ENCODE measurements at regions not wholly inside any gene's neighbourhood (a gene's known extent, or its start where the extent isn't known, plus 50 kb on each side); places are given as distances from the start of the nearest gene placed in this dataset.

DNA sequence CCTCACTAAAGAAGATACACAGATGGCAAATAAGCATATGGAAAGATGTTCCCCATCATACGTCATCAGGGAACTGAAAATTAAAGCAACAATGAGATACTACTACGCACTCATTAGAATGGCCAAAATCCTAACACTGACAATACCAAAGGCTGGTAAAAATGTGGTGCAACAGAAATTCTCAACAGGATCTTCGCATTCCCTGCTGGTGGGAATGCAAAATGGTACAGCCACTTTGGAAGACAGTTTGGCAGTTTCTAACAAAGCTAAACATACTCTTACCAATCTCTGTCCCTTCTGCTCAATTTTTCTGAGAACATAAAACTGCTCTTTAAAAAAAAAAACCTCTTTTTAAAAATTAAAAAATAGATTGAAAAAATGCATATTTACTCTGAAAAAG, 300.2 kb downstream of the FBXW7 start:
- TF ChIP-seq EZH2 (IDR thresholded peaks at IDR 0.05) (no peak), CEBPB (IDR thresholded peaks at IDR 0.05; ENCODE audit: low read depth) (no peak), POLR2AphosphoS5 (IDR thresholded peaks at IDR 0.05; ENCODE audit: low read depth, low read length) (no peak), SIN3A (IDR thresholded peaks at IDR 0.05; ENCODE audit: low read depth) (no peak), EZH2phosphoT487 (IDR thresholded peaks at IDR 0.05; ENCODE audit: borderline replicate concordance) (no peak), POLR2A (IDR thresholded peaks at IDR 0.05; ENCODE audit: borderline replicate concordance, extremely low read depth, insufficient read depth, insufficient read length) (no peak)
- TF ChIP-seq, protein P1, sequence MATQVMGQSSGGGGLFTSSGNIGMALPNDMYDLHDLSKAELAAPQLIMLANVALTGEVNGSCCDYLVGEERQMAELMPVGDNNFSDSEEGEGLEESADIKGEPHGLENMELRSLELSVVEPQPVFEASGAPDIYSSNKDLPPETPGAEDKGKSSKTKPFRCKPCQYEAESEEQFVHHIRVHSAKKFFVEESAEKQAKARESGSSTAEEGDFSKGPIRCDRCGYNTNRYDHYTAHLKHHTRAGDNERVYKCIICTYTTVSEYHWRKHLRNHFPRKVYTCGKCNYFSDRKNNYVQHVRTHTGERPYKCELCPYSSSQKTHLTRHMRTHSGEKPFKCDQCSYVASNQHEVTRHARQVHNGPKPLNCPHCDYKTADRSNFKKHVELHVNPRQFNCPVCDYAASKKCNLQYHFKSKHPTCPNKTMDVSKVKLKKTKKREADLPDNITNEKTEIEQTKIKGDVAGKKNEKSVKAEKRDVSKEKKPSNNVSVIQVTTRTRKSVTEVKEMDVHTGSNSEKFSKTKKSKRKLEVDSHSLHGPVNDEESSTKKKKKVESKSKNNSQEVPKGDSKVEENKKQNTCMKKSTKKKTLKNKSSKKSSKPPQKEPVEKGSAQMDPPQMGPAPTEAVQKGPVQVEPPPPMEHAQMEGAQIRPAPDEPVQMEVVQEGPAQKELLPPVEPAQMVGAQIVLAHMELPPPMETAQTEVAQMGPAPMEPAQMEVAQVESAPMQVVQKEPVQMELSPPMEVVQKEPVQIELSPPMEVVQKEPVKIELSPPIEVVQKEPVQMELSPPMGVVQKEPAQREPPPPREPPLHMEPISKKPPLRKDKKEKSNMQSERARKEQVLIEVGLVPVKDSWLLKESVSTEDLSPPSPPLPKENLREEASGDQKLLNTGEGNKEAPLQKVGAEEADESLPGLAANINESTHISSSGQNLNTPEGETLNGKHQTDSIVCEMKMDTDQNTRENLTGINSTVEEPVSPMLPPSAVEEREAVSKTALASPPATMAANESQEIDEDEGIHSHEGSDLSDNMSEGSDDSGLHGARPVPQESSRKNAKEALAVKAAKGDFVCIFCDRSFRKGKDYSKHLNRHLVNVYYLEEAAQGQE (IDR thresholded peaks at IDR 0.05; ENCODE audit: low read depth), result no peak
- TF ChIP-seq, protein P2, sequence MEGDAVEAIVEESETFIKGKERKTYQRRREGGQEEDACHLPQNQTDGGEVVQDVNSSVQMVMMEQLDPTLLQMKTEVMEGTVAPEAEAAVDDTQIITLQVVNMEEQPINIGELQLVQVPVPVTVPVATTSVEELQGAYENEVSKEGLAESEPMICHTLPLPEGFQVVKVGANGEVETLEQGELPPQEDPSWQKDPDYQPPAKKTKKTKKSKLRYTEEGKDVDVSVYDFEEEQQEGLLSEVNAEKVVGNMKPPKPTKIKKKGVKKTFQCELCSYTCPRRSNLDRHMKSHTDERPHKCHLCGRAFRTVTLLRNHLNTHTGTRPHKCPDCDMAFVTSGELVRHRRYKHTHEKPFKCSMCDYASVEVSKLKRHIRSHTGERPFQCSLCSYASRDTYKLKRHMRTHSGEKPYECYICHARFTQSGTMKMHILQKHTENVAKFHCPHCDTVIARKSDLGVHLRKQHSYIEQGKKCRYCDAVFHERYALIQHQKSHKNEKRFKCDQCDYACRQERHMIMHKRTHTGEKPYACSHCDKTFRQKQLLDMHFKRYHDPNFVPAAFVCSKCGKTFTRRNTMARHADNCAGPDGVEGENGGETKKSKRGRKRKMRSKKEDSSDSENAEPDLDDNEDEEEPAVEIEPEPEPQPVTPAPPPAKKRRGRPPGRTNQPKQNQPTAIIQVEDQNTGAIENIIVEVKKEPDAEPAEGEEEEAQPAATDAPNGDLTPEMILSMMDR (IDR thresholded peaks at IDR 0.05 in 2 of 3, conservative IDR thresholded peaks at IDR 0.05 in 1 of 3; ENCODE audit: borderline replicate concordance in 1 of 3, insufficient read depth in 1 of 3, low read depth in 2 of 3, low read length in 2 of 3), result no peak; a peak in 1 of 6 replicates
- TF ChIP-seq, protein P3, sequence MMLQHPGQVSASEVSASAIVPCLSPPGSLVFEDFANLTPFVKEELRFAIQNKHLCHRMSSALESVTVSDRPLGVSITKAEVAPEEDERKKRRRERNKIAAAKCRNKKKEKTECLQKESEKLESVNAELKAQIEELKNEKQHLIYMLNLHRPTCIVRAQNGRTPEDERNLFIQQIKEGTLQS (IDR thresholded peaks at IDR 0.05), result no peak
